ENCODE measurements at regions not wholly inside any gene's neighbourhood (a gene's known extent, or its start where the extent isn't known, plus 50 kb on each side); places are given as distances from the start of the nearest gene placed in this dataset.
A peak's percentile ranks its signal among the peaks of the same experiment; 100 is the strongest.

DNA sequence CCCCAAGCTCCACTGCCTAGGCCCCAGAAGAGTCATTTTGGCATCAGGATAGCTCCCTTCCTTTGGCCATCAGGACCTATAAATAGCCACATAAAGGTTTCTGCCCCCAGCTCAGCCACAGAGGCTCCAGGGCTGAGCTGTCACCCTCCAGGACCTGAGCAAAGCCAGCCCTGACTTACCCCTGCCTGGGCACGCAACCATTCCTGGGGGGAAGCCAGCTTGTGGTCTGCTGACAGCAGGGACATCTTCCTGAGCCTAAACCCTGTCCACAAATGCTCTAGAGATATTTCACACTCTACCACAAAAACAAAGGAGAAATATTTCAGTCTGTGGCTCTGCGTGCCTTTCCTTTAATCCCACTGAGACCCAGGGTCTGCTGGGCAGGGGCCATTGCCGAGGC lies 123.7 kb upstream of the CCL2 start:
- DNase-seq (no peak), ATAC-seq (no peak)
- Histone ChIP-seq H3K4me1 (no peaks in the 10 kb centered on the region), H3K27me3 (peaks cover 3% of the 10 kb centered on the region), H3K9me3 (no peaks in the 10 kb centered on the region), H3K36me3 (no peaks in the 10 kb centered on the region), H3K4me3 (no peak overlapping the region), H3K27ac (no peak overlapping the region)
- intact Hi-C loops (cut with DNase I) = no loop called here
- TF ChIP-seq, protein P1, sequence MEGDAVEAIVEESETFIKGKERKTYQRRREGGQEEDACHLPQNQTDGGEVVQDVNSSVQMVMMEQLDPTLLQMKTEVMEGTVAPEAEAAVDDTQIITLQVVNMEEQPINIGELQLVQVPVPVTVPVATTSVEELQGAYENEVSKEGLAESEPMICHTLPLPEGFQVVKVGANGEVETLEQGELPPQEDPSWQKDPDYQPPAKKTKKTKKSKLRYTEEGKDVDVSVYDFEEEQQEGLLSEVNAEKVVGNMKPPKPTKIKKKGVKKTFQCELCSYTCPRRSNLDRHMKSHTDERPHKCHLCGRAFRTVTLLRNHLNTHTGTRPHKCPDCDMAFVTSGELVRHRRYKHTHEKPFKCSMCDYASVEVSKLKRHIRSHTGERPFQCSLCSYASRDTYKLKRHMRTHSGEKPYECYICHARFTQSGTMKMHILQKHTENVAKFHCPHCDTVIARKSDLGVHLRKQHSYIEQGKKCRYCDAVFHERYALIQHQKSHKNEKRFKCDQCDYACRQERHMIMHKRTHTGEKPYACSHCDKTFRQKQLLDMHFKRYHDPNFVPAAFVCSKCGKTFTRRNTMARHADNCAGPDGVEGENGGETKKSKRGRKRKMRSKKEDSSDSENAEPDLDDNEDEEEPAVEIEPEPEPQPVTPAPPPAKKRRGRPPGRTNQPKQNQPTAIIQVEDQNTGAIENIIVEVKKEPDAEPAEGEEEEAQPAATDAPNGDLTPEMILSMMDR (IDR thresholded peaks at IDR 0.05) = no peak

DNA sequence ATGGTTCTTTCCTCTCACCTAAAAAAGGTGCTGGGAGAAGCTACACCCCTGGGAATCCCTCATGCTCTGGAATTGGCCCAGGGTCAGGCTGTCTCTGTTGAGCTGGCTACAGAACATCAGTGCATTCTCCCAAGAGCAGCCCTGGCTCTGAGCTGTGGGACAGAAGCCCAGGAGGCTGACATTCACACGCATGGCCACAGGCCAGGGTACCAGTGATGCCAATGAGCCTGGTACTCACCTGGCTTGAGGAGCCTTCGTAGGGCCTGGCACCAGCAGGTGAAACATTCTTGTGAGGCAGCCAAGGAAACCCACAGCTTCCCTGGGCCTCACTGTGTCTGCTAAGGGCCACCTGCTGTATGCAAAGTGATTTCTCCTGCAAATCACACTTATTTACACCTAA lies 121.7 kb upstream of the CCL2 start:
- H3K36me3 ChIP-seq = no peaks in the 10 kb centered on the region
- no peaks in the 10 kb centered on the region for H3K4me1 ChIP-seq
- no peak overlapping the region for H3K4me3 ChIP-seq
- no peak overlapping the region for H3K27ac ChIP-seq
- peaks cover 3% of the 10 kb centered on the region for H3K27me3 ChIP-seq
- peak; percentile 20 for ATAC-seq
- TF ChIP-seq, protein P1 (IDR thresholded peaks at IDR 0.05) = no peak
- no peaks in the 10 kb centered on the region for H3K9me3 ChIP-seq
- intact Hi-C loops (cut with DNase I) = no loop called here
- no peak for DNase-seq

DNA sequence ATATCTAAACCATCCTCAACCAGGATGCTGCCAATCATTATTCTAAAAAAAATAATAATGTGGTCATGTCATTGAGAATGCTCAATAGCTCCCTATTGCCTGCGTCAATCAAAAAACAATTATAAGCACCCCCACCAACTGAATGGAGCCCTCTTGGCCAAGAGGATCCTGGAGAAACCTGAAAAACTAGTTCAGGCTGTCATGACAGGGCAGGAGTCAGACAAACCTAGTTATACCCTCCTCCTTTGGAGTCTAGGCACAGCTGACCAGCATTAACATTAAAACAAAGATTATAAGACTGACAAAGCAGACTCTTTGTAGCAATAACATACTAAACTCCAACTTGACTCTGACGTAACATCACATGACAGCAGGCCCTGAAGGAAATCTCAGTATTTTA lies 119.2 kb upstream of the CCL2 start:
- ATAC-seq = no peak
- Histone ChIP-seq H3K36me3 (no peaks in the 10 kb centered on the region), H3K9me3 (no peaks in the 10 kb centered on the region), H3K4me3 (no peak overlapping the region), H3K27me3 (peaks cover 6% of the 10 kb centered on the region), H3K4me1 (no peaks in the 10 kb centered on the region), H3K27ac (no peak overlapping the region)
- intact Hi-C loops (cut with DNase I) = no loop called here
- TF ChIP-seq, protein P1 (IDR thresholded peaks at IDR 0.05) = no peak
- DNase-seq = no peak

DNA sequence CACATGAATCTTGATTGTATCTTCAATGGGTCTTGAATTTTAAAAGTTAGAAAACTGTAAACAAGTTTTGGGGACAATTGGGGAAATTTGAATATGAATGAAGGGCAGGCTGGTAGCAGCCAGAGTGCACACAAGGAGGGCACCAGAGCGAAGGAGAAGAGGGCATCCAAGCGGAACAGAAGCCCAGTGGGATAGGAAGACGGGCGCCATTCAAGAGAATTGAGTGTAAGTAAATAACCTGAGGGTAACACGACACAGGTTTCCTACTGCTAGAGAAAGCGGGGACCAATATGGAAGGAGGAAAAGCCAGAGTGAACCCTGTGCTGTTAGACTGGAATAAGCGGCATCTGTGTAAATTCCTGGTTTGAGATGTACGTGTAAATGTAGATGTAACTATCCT lies 115.1 kb upstream of the CCL2 start:
- intact Hi-C loops (cut with DNase I) = no loop called here
- H3K36me3 ChIP-seq = no peaks in the 10 kb centered on the region
- DNase-seq (no peak), ATAC-seq (no peak)
- TF ChIP-seq, protein P1 (IDR thresholded peaks at IDR 0.05) = no peak
- H3K4me3 ChIP-seq = no peak overlapping the region
- peaks cover 6% of the 10 kb centered on the region for H3K27me3 ChIP-seq
- H3K9me3 ChIP-seq = no peaks in the 10 kb centered on the region
- no peak overlapping the region for H3K27ac ChIP-seq
- H3K4me1 ChIP-seq = no peaks in the 10 kb centered on the region

DNA sequence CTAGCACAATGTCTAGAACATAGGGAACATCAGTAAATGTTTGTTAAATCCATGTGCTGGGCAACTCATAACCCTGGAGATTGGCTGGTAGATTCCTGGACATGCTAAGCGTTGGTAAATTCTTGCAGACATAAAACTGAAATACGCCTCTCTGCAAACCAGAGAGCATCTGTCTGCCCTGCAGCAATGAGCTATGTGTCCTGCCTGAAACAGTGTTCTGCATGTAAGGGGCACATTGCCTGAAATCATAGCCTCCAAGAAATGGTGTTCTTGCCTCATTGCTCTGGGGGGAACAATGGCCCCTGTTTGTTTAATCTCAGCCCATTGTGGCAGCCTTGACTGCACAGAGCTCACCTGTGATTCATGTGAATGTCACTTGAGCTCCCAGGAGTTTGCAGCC lies 113.5 kb upstream of the CCL2 start:
- H3K9me3 ChIP-seq = no peaks in the 10 kb centered on the region
- no peaks in the 10 kb centered on the region for H3K4me1 ChIP-seq
- H3K27me3 ChIP-seq = peaks cover 6% of the 10 kb centered on the region
- intact Hi-C loops (cut with DNase I) = no loop called here
- TF ChIP-seq, protein P1 (IDR thresholded peaks at IDR 0.05) = no peak
- H3K27ac ChIP-seq = no peak overlapping the region
- no peak overlapping the region for H3K4me3 ChIP-seq
- ATAC-seq (no peak), DNase-seq (no peak)
- H3K36me3 ChIP-seq = no peaks in the 10 kb centered on the region

DNA sequence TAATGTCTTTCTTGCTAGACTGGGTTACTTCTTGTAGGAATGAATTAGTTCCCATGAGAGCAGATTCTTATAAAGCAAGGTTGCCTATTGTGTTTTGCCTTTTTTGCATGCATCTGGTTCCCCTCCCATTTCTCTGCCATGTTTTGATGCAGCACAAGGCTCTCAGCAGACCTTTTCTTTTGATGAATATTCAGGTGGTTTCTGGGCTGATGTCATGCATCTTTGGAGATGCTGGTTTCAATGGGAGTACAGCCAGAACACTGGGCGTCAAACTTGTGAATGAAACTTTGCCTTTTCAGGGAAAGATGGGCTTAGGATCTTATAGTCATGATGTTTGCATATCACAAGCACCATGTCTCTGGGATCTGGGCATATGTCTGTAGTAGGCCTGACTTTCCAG lies 111.7 kb upstream of the CCL2 start:
- Histone ChIP-seq H3K4me3 (no peak overlapping the region), H3K27ac (no peak overlapping the region), H3K4me1 (no peaks in the 10 kb centered on the region), H3K9me3 (no peaks in the 10 kb centered on the region), H3K36me3 (no peaks in the 10 kb centered on the region), H3K27me3 (peaks cover 22% of the 10 kb centered on the region)
- intact Hi-C loops (cut with DNase I) = no loop called here
- TF ChIP-seq, protein P1 (IDR thresholded peaks at IDR 0.05) = no peak
- ATAC-seq = no peak
- DNase-seq = no peak

All from upper lobe of right lung (tissue), 1 donor.